ENCODE measurements at regions not wholly inside any gene's neighbourhood (a gene's known extent, or its start where the extent isn't known, plus 50 kb on each side); places are given as distances from the start of the nearest gene placed in this dataset.

DNA sequence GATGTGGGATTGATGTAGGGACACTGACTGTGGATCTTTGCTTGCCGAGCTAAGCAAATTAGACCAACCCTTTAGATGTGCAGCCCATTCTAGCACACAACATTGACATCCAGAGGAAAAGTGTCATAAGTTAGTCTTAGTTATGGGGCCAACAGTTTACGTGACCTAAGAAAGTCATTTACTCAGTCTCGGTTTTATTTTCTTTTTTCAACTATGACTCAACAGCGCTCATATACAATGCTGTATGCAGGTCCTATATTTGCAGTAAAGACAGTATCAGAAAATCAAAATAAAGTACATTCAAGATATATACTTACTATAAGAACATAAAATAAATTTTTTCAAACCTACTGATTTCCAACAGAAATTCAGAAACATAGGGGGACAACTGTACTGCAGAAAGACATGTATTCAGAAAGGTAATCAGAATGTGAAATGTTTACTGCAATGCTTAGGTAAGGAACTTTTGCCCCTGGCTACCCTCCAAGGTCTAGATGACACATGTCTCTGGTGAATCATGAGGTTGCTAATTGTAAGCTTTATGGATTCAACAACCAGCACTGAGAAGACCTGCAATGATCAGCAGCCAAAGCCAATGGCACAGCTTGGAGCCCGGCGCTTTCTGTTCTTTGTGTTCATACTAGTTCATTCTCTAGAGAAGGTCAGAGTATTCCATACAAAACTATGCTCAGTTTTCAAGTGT, 317.5 kb upstream of the CNTN6 start:
- no peak overlapping the region for H3K4me3 ChIP-seq
- no peaks in the 10 kb centered on the region for H3K27me3 ChIP-seq
- H3K9me3 ChIP-seq = no peaks in the 10 kb centered on the region
- no peak for DNase-seq
- no peak overlapping the region for H3K27ac ChIP-seq
- H3K4me1 ChIP-seq = no peaks in the 10 kb centered on the region
- H3K36me3 ChIP-seq = no peaks in the 10 kb centered on the region
- TF ChIP-seq, protein P1, sequence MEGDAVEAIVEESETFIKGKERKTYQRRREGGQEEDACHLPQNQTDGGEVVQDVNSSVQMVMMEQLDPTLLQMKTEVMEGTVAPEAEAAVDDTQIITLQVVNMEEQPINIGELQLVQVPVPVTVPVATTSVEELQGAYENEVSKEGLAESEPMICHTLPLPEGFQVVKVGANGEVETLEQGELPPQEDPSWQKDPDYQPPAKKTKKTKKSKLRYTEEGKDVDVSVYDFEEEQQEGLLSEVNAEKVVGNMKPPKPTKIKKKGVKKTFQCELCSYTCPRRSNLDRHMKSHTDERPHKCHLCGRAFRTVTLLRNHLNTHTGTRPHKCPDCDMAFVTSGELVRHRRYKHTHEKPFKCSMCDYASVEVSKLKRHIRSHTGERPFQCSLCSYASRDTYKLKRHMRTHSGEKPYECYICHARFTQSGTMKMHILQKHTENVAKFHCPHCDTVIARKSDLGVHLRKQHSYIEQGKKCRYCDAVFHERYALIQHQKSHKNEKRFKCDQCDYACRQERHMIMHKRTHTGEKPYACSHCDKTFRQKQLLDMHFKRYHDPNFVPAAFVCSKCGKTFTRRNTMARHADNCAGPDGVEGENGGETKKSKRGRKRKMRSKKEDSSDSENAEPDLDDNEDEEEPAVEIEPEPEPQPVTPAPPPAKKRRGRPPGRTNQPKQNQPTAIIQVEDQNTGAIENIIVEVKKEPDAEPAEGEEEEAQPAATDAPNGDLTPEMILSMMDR (IDR thresholded peaks at IDR 0.05) = no peak
- no peak for TF ChIP-seq POLR2A (IDR thresholded peaks at IDR 0.05)

DNA sequence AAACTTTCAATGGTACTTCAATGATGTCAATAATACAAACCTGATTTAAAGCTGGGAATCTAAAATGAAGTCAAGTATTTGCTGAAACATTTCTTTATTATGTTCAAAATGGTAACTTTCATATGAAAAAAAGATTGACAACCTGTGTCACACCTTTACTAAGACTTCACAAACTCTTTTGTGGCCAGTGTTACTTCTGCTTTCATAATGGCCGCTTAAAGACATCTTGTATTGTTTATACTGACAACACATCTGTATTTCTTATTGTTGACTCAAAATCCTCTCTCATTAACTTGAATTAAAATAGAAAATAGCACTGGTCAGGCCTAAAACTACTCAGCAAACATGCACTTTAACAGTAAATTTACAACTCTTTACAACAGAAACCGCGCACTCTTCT, 312.3 kb upstream of the CNTN6 start:
- H3K4me1 ChIP-seq = no peaks in the 10 kb centered on the region
- H3K27ac ChIP-seq = no peak overlapping the region
- DNase-seq = no peak
- H3K4me3 ChIP-seq = no peak overlapping the region
- H3K27me3 ChIP-seq = no peaks in the 10 kb centered on the region
- TF ChIP-seq POLR2A (IDR thresholded peaks at IDR 0.05) = no peak
- TF ChIP-seq, protein P1 (IDR thresholded peaks at IDR 0.05) = no peak
- H3K36me3 ChIP-seq = no peaks in the 10 kb centered on the region
- H3K9me3 ChIP-seq = no peaks in the 10 kb centered on the region

DNA sequence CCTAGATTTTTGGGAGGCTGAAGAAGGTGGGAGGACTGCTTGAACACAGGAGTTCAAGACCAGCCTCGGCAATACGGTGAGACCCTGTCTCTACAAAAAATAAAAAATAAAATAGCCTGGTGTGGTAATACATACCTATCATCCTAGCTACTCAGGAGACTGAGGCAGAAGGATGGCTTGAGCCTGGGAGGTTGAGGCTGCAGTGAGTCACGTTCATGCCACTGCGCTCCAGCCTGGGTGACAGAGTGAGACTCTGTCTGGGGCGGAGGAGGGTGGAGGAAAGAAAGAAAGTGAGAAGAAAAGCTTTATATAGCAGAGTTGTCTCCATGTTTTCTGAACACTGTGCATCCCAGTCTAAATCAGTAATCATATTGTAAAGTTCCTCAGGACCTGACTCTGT, 301.4 kb upstream of the CNTN6 start:
- Histone ChIP-seq H3K27me3 (no peaks in the 10 kb centered on the region), H3K4me1 (no peaks in the 10 kb centered on the region), H3K4me3 (no peak overlapping the region), H3K36me3 (no peaks in the 10 kb centered on the region), H3K27ac (no peak overlapping the region), H3K9me3 (peaks cover 0 to 7% (median 0%) of the 10 kb centered on the region in 4 donors)
- TF ChIP-seq, protein P1 (IDR thresholded peaks at IDR 0.05) = no peak
- TF ChIP-seq POLR2A (IDR thresholded peaks at IDR 0.05) = no peak
- no peak for DNase-seq

DNA sequence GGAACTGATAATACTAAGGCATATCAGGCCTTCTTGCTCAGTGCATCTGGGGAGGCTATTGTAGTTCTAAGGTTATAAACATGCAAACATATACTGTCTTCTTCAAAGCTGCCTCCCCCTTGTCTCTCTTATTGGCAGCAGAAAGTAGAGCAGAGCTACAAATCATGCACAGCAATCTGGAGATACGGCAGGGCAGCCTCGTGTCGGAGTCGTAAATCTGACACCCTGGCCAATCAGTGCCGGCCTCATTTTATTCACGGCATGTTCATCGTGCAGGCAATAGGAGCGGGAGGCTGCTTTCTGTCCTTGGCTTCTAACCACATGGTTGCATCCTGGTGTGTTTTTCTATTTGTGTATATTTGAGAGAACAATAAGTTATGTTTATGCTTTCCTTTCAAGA, 300.2 kb upstream of the CNTN6 start:
- Histone ChIP-seq H3K9me3 (peaks cover 0 to 7% (median 0%) of the 10 kb centered on the region in 4 donors), H3K27me3 (no peaks in the 10 kb centered on the region), H3K4me1 (no peaks in the 10 kb centered on the region), H3K4me3 (no peak overlapping the region), H3K27ac (no peak overlapping the region), H3K36me3 (no peaks in the 10 kb centered on the region)
- TF ChIP-seq, protein P1 (IDR thresholded peaks at IDR 0.05) = no peak
- no peak for TF ChIP-seq POLR2A (IDR thresholded peaks at IDR 0.05)
- DNase-seq = no peak

DNA sequence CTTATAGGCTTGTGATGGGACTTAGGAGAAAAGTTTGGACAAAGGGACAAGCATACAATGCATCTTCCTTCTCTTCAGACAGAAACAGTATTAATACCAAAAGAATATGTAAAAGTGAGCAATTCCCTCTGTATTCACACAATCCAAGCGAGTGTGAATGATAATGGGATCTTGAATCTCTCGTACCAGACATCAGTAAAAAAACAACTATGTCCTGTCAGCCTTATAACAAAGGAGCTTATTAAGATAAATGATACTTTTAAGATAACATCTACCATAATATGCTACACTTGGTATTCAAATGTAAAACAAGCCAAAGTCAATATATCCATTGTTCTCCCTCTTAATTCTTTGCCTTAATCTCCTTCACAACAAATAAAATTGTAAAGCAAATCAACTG, 288.6 kb upstream of the CNTN6 start:
- H3K27me3 ChIP-seq = no peaks in the 10 kb centered on the region
- TF ChIP-seq POLR2A (IDR thresholded peaks at IDR 0.05) = no peak
- TF ChIP-seq, protein P1 (IDR thresholded peaks at IDR 0.05) = no peak
- H3K4me3 ChIP-seq = no peak overlapping the region
- no peak for DNase-seq
- no peaks in the 10 kb centered on the region for H3K4me1 ChIP-seq
- H3K9me3 ChIP-seq = no peaks in the 10 kb centered on the region
- no peak overlapping the region for H3K27ac ChIP-seq
- no peaks in the 10 kb centered on the region for H3K36me3 ChIP-seq

DNA sequence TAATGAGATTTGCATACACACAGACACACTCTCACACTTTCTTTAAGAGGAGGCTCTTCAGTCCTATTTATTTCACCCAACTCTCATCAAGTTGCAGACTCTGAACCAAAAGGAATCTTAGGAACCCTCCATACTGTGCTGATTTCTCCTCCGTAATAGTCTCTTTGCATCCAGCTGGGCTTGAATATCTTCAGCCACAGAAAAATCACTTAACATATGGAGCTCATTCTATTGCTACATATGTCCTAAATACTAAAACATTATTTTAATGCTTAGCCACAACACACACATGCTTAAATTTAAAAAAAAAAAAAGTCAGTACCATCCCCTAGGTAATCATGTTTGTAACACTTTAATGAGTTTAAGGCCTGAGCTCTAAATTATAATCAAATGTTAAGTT, 287.5 kb upstream of the CNTN6 start:
- H3K36me3 ChIP-seq = no peaks in the 10 kb centered on the region
- no peaks in the 10 kb centered on the region for H3K27me3 ChIP-seq
- H3K4me1 ChIP-seq = no peaks in the 10 kb centered on the region
- H3K9me3 ChIP-seq = no peaks in the 10 kb centered on the region
- no peak for TF ChIP-seq POLR2A (IDR thresholded peaks at IDR 0.05)
- TF ChIP-seq, protein P1 (IDR thresholded peaks at IDR 0.05) = no peak
- no peak for DNase-seq
- no peak overlapping the region for H3K27ac ChIP-seq
- no peak overlapping the region for H3K4me3 ChIP-seq
